ENCODE measurements at regions not wholly inside any gene's neighbourhood (a gene's known extent, or its start where the extent isn't known, plus 50 kb on each side); places are given as distances from the start of the nearest gene placed in this dataset.

GRCh38 chr5:81829242-81829641, 78.3 kb upstream of the SSBP2 start (continued):
- TF ChIP-seq ZNF462 (CRISPR knock-in tag; IDR thresholded peaks at IDR 0.05), result no peak
- no peak for TF ChIP-seq ZNF331 (CRISPR knock-in tag; IDR thresholded peaks at IDR 0.05; ENCODE audit: low read depth)
- TF ChIP-seq EZH2phosphoT487 (IDR thresholded peaks at IDR 0.05; ENCODE audit: unreplicated experiment), result no peak

GRCh38 chr5:81827500-81827899, 76.6 kb upstream of the SSBP2 start:
- Histone ChIP-seq H3K4me1 (ENCODE audit: insufficient read depth) (no peaks in the 10 kb centered on the region), H3F3A (replicated peaks; ENCODE audit: low read depth) (no peaks in the 10 kb centered on the region), H4K20me1 (replicated peaks; ENCODE audit: insufficient read depth) (no peaks in the 10 kb centered on the region), H3K9me2 (ENCODE audit: insufficient read depth) (peaks cover 6% of the 10 kb centered on the region; the same call in 1 of the 2 replicates), H3K36me3 (ENCODE audit: insufficient read depth) (no peaks in the 10 kb centered on the region), H3K79me2 (replicated peaks; ENCODE audit: insufficient read depth) (no peaks in the 10 kb centered on the region), H2AFZ (no peak overlapping the region; the same call in 1 of the 2 replicates), H3K4me3 (no peak overlapping the region), H3K27ac (ENCODE audit: low read depth) (no peak overlapping the region), H3K27me3 (ENCODE audit: insufficient read depth) (no peaks in the 10 kb centered on the region), H3K4me2 (no peak overlapping the region)
- Mint-ChIP-seq H3K27ac (no peak overlapping the region), H3K4me3 (no peak overlapping the region), H3K9me3 (peaks cover 8% of the 10 kb centered on the region), H3K36me3 (ENCODE audit: low read depth) (peaks cover 6% of the 10 kb centered on the region; the same call in 1 of the 3 replicates), H3K27me3 (ENCODE audit: insufficient read depth, low read depth, poor library complexity) (peaks cover 5% of the 10 kb centered on the region), H3K4me1 (peaks cover 2% of the 10 kb centered on the region; the same call in 2 of the 3 replicates)
- no peak for DNase-seq (ENCODE audit: low spot score)
- no peak for ATAC-seq
- TF ChIP-seq, protein P1, sequence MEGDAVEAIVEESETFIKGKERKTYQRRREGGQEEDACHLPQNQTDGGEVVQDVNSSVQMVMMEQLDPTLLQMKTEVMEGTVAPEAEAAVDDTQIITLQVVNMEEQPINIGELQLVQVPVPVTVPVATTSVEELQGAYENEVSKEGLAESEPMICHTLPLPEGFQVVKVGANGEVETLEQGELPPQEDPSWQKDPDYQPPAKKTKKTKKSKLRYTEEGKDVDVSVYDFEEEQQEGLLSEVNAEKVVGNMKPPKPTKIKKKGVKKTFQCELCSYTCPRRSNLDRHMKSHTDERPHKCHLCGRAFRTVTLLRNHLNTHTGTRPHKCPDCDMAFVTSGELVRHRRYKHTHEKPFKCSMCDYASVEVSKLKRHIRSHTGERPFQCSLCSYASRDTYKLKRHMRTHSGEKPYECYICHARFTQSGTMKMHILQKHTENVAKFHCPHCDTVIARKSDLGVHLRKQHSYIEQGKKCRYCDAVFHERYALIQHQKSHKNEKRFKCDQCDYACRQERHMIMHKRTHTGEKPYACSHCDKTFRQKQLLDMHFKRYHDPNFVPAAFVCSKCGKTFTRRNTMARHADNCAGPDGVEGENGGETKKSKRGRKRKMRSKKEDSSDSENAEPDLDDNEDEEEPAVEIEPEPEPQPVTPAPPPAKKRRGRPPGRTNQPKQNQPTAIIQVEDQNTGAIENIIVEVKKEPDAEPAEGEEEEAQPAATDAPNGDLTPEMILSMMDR (conservative IDR thresholded peaks at IDR 0.05; ENCODE audit: low read depth in 2 of 2), result no peak
- TF ChIP-seq, protein P2, sequence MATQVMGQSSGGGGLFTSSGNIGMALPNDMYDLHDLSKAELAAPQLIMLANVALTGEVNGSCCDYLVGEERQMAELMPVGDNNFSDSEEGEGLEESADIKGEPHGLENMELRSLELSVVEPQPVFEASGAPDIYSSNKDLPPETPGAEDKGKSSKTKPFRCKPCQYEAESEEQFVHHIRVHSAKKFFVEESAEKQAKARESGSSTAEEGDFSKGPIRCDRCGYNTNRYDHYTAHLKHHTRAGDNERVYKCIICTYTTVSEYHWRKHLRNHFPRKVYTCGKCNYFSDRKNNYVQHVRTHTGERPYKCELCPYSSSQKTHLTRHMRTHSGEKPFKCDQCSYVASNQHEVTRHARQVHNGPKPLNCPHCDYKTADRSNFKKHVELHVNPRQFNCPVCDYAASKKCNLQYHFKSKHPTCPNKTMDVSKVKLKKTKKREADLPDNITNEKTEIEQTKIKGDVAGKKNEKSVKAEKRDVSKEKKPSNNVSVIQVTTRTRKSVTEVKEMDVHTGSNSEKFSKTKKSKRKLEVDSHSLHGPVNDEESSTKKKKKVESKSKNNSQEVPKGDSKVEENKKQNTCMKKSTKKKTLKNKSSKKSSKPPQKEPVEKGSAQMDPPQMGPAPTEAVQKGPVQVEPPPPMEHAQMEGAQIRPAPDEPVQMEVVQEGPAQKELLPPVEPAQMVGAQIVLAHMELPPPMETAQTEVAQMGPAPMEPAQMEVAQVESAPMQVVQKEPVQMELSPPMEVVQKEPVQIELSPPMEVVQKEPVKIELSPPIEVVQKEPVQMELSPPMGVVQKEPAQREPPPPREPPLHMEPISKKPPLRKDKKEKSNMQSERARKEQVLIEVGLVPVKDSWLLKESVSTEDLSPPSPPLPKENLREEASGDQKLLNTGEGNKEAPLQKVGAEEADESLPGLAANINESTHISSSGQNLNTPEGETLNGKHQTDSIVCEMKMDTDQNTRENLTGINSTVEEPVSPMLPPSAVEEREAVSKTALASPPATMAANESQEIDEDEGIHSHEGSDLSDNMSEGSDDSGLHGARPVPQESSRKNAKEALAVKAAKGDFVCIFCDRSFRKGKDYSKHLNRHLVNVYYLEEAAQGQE (IDR thresholded peaks at IDR 0.05; ENCODE audit: unreplicated experiment), result no peak
- TF ChIP-seq CREB1 (CRISPR knock-in tag; IDR thresholded peaks at IDR 0.05; ENCODE audit: low read depth), result no peak

All from GM23338 (cell line).